ENCODE measurements at regions not wholly inside any gene's neighbourhood (a gene's known extent, or its start where the extent isn't known, plus 50 kb on each side); places are given as distances from the start of the nearest gene placed in this dataset.

DNA sequence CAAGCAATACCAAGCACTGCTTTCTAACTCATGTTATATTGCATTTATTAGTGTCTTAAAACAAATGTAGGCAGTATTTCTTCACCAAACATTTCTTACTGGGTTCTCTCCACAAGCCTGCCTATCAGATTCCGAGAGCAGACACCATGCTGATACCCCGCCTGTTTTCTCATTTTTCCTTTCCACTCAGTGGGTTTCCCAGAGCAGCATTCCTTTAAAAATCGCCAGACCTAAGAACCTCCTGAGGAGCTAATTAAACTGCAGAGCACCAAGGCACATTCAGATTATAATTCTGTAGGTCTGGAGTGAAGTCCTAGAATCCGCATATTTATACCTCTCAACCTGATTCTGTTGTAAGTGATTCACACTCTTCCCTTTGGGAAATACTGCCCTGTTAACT lies 405.6 kb downstream of the TNS1 start:
- TF ChIP-seq, protein P1, sequence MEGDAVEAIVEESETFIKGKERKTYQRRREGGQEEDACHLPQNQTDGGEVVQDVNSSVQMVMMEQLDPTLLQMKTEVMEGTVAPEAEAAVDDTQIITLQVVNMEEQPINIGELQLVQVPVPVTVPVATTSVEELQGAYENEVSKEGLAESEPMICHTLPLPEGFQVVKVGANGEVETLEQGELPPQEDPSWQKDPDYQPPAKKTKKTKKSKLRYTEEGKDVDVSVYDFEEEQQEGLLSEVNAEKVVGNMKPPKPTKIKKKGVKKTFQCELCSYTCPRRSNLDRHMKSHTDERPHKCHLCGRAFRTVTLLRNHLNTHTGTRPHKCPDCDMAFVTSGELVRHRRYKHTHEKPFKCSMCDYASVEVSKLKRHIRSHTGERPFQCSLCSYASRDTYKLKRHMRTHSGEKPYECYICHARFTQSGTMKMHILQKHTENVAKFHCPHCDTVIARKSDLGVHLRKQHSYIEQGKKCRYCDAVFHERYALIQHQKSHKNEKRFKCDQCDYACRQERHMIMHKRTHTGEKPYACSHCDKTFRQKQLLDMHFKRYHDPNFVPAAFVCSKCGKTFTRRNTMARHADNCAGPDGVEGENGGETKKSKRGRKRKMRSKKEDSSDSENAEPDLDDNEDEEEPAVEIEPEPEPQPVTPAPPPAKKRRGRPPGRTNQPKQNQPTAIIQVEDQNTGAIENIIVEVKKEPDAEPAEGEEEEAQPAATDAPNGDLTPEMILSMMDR (IDR thresholded peaks at IDR 0.05), result no peak
- no peak for TF ChIP-seq ZFX (IDR thresholded peaks at IDR 0.05; ENCODE audit: borderline replicate concordance)
